GM19025 (cell line): ENCODE measurements at regions not wholly inside any gene's neighbourhood (a gene's known extent, or its start where the extent isn't known, plus 50 kb on each side); places are given as distances from the start of the nearest gene placed in this dataset.

Experiments used
- ATAC-seq: cut with Tn5 transposase; IDR thresholded peaks from one replicate; pipeline ENCODE4 v1.9.1; 2021; ENCODE audit warnings: mild to moderate bottlenecking, low read depth, moderate library complexity; ENCODE audit not compliant: unreplicated experiment

GRCh38 chr18:26621161-26622026 lies 73.0 kb upstream of the KCTD1 start:
- ATAC-seq, result no peak

GRCh38 chr18:26619350-26619749 lies 71.0 kb upstream of the KCTD1 start:
- no peak for ATAC-seq

- no peak for ATAC-seq
These were observed 69.8 kb upstream of the KCTD1 start for GRCh38 chr18:26618135-26618534.

- no peak for ATAC-seq
These were observed 68.8 kb upstream of the KCTD1 start for GRCh38 chr18:26617151-26617554.

DNA sequence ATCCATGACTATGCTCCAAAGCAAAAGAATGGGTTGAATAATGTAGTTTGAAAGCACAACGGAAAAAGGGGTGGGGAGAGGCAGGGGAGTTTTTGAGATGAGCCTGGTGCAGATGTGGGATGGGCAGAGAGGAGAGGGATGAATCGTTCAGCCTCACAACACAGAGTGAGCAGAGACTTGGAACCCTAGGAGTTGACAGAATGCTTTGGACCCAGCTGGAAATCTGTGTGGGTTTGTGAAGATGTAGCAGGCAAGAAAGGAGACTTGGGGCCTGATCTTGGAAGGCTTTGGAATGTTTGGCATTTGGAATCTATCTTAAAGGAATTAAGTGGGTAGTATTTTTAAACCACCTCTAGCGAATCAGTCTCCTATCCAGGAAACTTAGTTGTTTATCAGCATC lies 66.0 kb upstream of the KCTD1 start:
- no peak for ATAC-seq
